Right lobe of liver (tissue), 4 donors: ENCODE measurements at regions not wholly inside any gene's neighbourhood (a gene's known extent, or its start where the extent isn't known, plus 50 kb on each side); places are given as distances from the start of the nearest gene placed in this dataset.

Source experiments
- POLR2A ChIP-seq: fragments of 450-650 bp; IDR thresholded peaks from one replicate; pipeline ENCODE4 v1.6.1; 2017; ENCODE audit warnings: antibody characterized with exemption, mild to moderate bottlenecking
- TF ChIP-seq, protein P1 (sequence below), 4 donors: fragments of 200-600 bp in 3 of 4; fragments of 450-650 bp in 1 of 4; IDR thresholded peaks; one replicate each; pipeline versions ENCODE4 v1.5.1 to v1.8.0; 2016 to 2022; ENCODE audit warnings: antibody characterized with exemption in 4 of 4, mild to moderate bottlenecking in 2 of 4
- donor health status: DM: no; HTN: no; CAD: no.
- donor health status: DM: no; HTN: no; CAD: no.
- donor health status: DM: no; HTN: yes; CAD: no.

DNA sequence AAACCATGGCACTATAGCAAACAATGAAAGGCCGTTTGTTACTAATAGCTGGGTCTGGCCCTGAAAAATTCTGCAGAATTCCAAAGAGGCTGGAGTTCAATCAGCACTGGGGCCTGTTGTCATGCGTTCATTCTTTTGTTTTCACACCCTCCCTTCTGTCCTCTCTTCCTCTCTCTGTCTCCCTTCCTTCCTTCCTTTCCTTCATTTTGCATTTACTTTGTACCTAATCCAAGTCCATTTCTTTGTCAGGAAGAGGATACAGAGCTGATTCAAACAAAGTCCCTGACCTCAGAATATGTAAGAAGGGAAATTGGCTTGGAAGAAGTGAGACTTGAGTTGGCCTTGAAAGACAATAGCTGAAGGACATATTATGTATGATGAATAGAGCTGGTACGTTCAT, 119.6 kb upstream of the LDB2 start:
- TF ChIP-seq, protein P1, sequence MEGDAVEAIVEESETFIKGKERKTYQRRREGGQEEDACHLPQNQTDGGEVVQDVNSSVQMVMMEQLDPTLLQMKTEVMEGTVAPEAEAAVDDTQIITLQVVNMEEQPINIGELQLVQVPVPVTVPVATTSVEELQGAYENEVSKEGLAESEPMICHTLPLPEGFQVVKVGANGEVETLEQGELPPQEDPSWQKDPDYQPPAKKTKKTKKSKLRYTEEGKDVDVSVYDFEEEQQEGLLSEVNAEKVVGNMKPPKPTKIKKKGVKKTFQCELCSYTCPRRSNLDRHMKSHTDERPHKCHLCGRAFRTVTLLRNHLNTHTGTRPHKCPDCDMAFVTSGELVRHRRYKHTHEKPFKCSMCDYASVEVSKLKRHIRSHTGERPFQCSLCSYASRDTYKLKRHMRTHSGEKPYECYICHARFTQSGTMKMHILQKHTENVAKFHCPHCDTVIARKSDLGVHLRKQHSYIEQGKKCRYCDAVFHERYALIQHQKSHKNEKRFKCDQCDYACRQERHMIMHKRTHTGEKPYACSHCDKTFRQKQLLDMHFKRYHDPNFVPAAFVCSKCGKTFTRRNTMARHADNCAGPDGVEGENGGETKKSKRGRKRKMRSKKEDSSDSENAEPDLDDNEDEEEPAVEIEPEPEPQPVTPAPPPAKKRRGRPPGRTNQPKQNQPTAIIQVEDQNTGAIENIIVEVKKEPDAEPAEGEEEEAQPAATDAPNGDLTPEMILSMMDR (IDR thresholded peaks at IDR 0.05): no peak
- no peak for TF ChIP-seq POLR2A
